Ureter (tissue), 1 donor: ENCODE measurements at regions not wholly inside any gene's neighbourhood (a gene's known extent, or its start where the extent isn't known, plus 50 kb on each side); places are given as distances from the start of the nearest gene placed in this dataset.
"Not testable (repeated sequence)": the region's sequence is repeated elsewhere in the genome, so short reads cannot be mapped to it uniquely, and the experiment has no call there.

ENCODE experiments used
- DNase-seq: peaks from one replicate; pipeline ENCODE4 v3.0.0-alpha.2; 2020; ENCODE audit warnings: low spot score
- donor health status: DM: yes; HTN: yes; CAD: no.

- DNase-seq: no peak
Observed at GRCh38 chr2:146414456-146414855, 1430.4 kb upstream of the ACVR2A start.

DNA sequence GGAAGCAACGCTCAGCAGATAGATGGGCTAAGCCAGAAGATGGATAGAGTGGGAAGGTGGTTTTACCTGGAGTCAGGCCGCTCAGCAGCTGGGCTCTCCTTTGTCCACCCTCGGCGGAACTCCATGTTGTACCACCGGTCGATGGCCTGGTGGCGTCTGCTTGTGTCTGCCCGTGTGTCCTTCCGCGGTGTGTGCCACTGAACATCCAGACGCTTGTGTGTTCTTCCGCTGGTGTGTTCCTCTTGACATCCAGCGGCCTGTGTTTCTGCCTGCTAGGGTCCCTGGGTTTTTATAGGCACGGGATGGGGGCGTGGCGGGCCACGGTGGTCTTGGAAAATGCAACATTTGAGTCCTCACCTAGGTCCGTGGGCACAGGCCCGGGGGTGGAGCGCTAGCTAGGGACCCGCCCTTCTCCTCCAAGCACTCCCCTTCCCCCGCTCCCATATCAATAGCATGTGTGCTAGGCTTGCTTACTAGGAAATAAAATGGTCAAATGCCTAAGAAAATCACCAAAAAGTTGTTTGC, 1431.7 kb upstream of the ACVR2A start:
- no peak for DNase-seq

DNA sequence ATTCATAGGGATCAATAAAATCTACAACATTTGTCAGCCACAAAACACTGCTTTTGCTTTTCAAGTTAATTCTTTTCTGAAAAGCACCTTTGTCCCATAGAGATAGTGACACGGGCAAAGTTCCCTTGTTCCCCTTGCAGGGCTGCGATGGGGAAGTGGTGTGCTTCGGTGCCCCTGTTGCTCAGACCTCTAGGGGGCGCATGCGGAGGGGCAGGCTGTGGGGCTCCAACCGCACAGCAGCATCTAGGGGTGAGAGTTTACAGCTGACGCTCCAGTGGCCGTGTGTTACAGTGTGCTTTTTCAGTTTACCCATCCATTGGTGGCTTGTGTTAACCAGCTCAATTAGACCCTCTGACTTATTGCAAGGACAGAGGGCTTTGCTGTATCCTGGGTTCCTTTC, 1432.2 kb upstream of the ACVR2A start:
- no peak for DNase-seq

DNA sequence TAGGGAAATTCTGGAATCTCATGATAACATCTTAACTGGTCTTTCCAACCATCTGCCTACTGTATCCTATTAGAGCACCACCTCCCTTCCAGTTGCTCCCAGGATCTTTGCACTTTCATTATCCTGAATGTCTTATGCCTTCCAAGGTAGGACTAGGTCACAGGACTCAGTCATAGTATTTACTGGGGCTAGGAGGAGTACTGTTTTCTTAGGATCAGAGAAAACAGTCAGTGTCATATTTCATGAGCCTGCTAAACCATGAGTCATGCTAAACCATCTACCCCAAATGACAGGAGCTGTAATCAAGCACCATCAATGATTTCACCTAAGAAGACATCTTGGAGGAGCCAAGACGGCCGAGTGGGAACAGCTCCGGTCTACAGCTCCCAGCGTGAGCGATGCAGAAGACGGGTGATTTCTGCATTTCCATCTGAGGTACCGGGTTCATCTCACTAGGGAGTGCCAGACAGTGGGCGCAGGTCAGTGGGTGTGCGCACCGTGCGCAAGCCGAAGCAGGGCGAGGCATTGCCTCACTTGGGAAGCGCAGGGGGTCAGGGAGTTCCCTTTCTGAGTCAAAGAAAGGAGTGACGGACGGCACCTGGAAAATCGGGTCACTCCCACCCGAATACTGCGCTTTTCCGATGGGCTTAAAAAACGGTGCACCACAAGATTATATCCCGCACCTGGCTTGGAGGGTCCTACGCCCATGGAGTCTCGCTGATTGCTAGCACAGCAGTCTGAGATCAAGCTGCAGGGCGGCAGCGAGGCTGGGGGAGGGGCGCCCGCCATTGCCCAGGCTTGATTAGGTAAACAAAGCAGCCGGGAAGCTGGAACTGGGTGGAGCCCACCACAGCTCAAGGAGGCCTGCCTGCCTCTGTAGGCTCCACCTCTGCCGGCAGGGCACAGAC, 1439.2 kb upstream of the ACVR2A start:
- not testable (repeated sequence) for DNase-seq

- not testable (repeated sequence) for DNase-seq
Observed at GRCh38 chr2:146403546-146404160, 1441.2 kb upstream of the ACVR2A start.

GRCh38 chr2:146392631-146393030, 1452.2 kb upstream of the ACVR2A start:
- DNase-seq: no peak

GRCh38 chr2:146392186-146392585, 1452.6 kb upstream of the ACVR2A start:
- no peak for DNase-seq

DNA sequence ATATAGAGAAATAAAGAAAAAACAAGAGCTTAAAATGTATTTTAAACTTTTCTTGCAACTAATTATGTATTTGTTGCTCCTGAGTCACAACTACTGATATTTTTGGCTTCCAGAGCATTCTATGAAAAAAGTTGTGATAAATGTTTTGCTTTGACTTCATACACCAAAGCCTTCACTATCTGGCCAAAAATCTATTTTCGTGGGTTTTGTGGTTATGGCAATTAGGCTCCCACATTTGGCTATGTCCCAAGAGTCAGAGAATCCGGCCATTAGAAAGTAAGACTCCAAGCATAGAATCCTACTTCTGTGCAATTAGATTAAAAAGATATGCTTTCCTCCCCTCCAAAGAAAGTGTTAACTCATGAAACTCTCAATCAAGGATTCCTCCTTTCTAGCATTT, 1456.1 kb upstream of the ACVR2A start:
- no peak for DNase-seq

- DNase-seq: no peak
Observed at GRCh38 chr2:146386096-146386495, 1458.7 kb upstream of the ACVR2A start.

GRCh38 chr2:146385031-146385430, 1459.8 kb upstream of the ACVR2A start:
- no peak for DNase-seq

DNA sequence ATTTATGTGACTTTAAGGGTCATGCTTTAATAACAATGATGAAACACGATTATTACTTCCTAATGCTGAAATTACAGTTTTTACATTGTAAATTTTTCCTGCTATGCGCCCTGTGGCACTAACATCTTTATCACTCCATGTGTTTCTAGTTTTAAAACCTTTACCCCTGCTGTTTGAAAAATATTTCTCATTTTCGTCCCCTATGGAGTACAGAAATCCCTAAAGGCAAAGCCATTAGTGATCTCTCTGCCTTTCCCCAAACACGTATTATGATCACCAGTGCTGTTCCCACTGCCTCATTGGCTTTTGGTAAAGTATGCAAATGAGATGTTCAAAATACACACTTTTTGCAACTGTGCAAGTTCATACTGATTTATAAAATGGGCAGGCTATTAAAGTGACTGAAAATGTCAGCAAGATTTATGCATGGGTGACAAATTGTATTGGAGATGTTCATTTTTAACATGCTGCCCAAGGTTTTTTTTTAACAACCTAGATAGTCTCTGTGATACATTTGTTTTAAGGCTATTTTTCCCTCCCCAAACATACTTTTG, 1468.2 kb upstream of the ACVR2A start:
- DNase-seq: no peak

GRCh38 chr2:146374505-146374904, 1470.3 kb upstream of the ACVR2A start:
- no peak for DNase-seq

- DNase-seq: not testable (repeated sequence)
Observed at GRCh38 chr2:146371364-146371763, 1473.5 kb upstream of the ACVR2A start.

- no peak for DNase-seq
Observed at GRCh38 chr2:146370826-146371225, 1474.0 kb upstream of the ACVR2A start.

DNA sequence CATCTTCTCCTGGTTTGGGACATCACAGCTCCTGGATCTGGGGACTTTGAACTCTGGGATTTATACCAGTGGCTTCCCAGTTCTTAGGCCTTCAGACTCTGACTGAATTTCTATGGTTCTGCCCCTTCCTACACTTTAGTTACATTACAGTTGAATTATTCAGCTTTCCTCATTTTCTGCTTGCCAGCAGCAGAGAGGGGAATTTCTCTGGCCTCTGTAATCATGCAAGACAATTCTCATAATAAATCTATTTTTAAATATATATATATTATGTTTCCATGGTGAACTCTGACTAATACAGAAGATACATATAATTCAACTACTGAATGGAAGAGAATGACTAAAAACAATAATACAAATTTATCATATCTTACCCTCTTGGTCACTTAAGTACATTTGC, 1478.6 kb upstream of the ACVR2A start:
- DNase-seq: no peak

DNA sequence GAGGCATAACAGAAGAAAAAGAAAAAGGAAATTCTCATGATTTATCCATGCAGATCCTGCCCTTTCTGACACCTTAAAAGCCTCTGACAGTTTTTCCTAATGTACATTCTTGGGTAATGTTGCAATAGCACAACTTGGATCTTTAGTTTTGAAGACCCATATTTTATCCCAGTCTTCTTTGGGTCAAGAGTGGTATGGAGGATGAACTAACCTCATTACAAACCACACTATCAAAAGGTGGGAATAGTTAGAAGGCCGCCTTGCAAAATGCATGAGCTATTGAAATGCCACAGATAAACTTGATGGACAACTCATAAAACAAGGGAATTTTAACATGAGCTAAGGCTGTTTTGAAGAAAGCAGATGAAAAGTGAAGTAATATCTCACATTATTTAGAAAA, 1479.8 kb upstream of the ACVR2A start:
- no peak for DNase-seq

- DNase-seq: no peak
Observed at GRCh38 chr2:146363731-146364130, 1481.1 kb upstream of the ACVR2A start.

- no peak for DNase-seq
Observed at GRCh38 chr2:146351689-146352088, 1493.1 kb upstream of the ACVR2A start.

DNA sequence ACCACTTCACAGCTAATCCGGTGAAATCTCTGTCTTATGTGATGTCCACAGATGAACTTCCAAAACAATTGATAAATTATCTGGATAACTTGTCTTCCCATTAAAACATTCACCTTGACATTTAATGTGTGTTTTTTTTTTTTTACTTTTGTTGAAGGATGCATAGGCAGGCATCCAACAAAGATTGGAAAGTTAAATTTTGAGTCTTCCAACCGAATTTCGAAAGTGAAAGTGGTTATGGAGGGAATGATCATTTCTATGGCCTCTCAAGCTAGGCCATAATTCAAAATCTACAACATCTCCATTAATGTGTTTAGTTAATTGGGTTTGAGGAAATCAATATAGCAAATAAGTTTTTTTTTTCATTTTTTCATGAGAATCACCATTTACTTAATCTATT, 1495.5 kb upstream of the ACVR2A start:
- no peak for DNase-seq

DNA sequence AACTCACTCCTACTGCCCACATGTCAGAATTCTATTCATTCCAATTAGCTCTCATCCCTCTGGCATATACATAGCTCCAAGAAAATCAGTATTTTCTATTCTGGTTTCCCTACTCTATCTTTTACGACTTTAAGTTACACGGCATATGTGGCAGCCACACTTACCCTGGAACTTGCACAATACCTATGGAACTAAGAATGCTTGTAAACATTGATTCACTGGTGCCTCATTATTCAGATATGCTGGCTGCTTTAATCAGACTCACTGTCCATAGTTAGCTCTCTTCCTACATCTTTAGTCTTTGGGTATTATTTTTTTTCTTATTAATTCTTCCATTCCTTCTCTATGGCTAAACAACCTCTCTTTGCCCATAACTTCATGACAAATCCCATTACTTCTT, 1519.9 kb upstream of the ACVR2A start:
- DNase-seq: no peak

- no peak for DNase-seq
Observed at GRCh38 chr2:146323564-146323963, 1521.3 kb upstream of the ACVR2A start.

- DNase-seq: no peak
Observed at GRCh38 chr2:146321175-146321574, 1523.7 kb upstream of the ACVR2A start.

GRCh38 chr2:146317959-146318358, 1526.9 kb upstream of the ACVR2A start:
- no peak for DNase-seq
